Kidney epithelial cell (primary cell): ENCODE measurements at regions not wholly inside any gene's neighbourhood (a gene's known extent, or its start where the extent isn't known, plus 50 kb on each side); places are given as distances from the start of the nearest gene placed in this dataset.

Experiments used
- DNase-seq: peaks from one replicate; pipeline ENCODE4 v3.0.0-alpha.2; 2010; ENCODE audit warnings: low read depth
- H3K27me3 ChIP-seq: 2 replicates; pipeline ENCODE4 v1.6.0; 2011; ENCODE audit warnings: low read length; ENCODE audit not compliant: control insufficient read depth, insufficient read depth
- H3K36me3 ChIP-seq: 2 replicates; pipeline ENCODE4 v1.5.1; 2011; ENCODE audit warnings: low read length; ENCODE audit not compliant: control insufficient read depth, insufficient read depth
- H3K4me3 ChIP-seq: 2 replicates; pipeline ENCODE4 v1.5.1; 2011; ENCODE audit warnings: low read depth, mild to moderate bottlenecking, control low read depth, low read length
- CTCF ChIP-seq: IDR thresholded peaks from 2 replicates; pipeline ENCODE4 v1.5.1; 2011; ENCODE audit warnings: mild to moderate bottlenecking, moderate library complexity, low read length, control low read depth, inconsistent platforms; ENCODE audit not compliant: insufficient read depth, poor library complexity, severe bottlenecking

- no peak for DNase-seq
- no peak for TF ChIP-seq CTCF
- no peak overlapping the region for H3K4me3 ChIP-seq
- H3K36me3 ChIP-seq: no peaks in the 10 kb centered on the region
- H3K27me3 ChIP-seq: peaks cover 2% of the 10 kb centered on the region
Measured at GRCh38 chr1:82044536-82044935, 243.8 kb downstream of the ADGRL2 start.

- no peak for DNase-seq
- no peak for TF ChIP-seq CTCF
Measured at GRCh38 chr1:82044111-82044510, 243.4 kb downstream of the ADGRL2 start.

GRCh38 chr1:82042306-82043060, 241.7 kb downstream of the ADGRL2 start:
- peaks cover 2% of the 10 kb centered on the region for H3K27me3 ChIP-seq
- no peak for DNase-seq
- no peak overlapping the region for H3K4me3 ChIP-seq
- TF ChIP-seq CTCF: no peak
- no peaks in the 10 kb centered on the region for H3K36me3 ChIP-seq

More at GRCh38 chr1:82044111-82044510, 243.4 kb downstream of the ADGRL2 start:
- H3K36me3 ChIP-seq: no peaks in the 10 kb centered on the region
- H3K4me3 ChIP-seq: no peak overlapping the region
- H3K27me3 ChIP-seq: peaks cover 2% of the 10 kb centered on the region
